ENCODE measurements at regions not wholly inside any gene's neighbourhood (a gene's known extent, or its start where the extent isn't known, plus 50 kb on each side); places are given as distances from the start of the nearest gene placed in this dataset.

GRCh38 chrX:22325096-22325495 lies 52.4 kb downstream of the CBLL2 start:
- DNase-seq = no peak

GRCh38 chrX:22329783-22330182 lies 57.1 kb downstream of the CBLL2 start:
- DNase-seq = no peak

GRCh38 chrX:22338740-22339139 lies 66.0 kb downstream of the CBLL2 start:
- DNase-seq = no peak

DNA sequence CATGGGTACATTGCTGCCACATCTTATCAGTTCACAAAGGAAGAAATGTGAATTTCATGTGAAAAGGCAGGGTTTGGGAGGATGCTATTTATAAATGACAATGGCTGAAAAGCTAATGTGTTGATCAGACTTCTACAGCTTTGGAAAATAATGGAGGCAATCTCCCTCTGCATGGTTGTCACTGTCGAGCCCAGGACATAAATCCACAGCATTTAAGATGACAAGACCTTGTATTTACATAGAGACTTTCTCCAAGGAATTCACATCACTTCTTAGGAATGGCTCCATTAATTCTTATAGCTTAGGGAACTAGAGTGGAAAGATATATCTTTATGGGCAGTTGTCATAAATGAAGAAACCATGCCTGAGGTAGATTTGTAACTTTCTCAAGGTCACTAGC lies 66.7 kb downstream of the CBLL2 start:
- DNase-seq = no peak

DNA sequence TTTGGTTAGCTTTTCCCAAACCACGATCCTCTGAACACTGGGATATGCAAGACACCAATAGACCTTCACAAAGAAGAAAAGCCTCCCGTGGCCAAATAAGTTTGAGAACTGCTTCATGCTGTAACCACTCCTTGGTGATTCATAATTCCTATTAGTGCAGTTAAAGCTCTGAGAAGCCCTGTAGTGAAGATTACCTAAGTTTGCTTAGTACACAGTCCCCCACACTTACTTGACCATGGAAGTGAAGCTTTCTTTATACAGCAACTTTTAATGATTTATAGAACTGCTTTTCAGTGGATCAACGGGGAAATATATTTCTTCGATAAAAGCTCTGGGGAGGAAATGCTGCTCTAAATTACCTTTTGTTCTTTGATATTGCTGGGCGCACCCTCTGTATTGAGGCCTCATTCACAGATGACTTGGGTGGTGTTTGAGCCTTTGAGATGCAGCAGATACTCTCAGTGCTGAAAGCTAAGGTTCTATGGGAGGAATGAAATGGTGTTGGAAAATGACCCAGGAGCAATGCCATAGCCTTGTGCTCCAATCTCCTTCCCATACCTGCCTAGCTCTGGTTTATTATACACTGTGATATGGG lies 67.4 kb downstream of the CBLL2 start:
- no peak for DNase-seq

DNA sequence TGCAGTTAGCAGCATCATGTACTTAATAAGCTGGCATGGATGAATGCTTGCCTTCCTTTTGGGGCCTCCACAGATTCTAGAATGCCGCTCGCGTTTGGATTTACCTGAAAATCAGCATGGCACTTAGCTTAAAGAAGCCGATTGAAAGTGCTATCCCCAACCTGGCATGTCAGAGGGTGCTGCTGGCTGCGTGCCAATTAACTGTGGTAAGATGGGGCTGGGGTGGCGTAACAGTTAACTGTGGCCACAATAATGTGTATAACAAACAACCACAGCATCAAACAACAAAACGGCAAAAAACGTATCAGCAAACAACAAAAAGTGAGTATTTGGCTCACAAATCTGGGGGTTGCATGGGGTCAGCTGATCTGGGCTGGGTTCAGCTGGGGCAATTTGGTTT lies 70.5 kb downstream of the CBLL2 start:
- DNase-seq = no peak

- DNase-seq = no peak
Observed at GRCh38 chrX:22345884-22346283, 73.2 kb downstream of the CBLL2 start.

DNA sequence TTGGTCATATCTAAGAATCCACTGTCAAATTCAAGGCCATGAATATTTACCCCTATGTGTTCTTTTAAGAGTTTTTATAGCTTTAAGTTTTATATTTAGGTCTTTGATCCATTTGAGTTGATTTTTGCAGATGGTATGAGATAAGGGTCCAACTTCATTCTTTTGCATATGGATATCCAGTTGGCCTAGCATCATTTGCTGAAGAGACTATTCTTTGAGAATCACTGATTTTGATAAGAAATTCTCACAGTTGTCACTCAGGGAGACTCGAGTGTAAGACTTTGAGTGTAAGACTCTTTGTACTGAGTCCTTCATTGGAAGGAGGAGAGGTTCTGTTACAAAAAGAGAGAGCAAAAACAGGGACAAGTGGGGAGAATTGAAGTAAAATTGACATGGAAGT lies 74.8 kb downstream of the CBLL2 start:
- DNase-seq = no peak

DNA sequence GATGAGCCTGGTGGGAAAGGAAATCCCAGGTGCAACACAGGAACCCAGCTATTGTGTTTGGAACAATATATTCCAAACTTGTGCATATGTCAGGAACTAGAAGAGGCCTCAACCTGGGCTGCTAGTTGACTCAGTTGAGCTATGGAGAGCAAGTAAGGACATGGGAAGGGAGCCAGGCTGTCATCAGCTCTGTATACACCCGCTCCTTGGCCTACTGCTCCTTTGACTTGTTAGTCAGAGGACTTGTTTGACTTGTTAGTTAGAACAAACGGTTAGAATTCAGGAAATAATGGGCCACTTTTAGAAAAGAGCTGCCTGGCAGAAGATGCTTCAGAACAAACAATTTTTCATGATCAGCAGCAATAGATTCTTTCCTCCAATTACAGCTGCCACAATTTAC lies 76.4 kb downstream of the CBLL2 start:
- no peak for DNase-seq

DNA sequence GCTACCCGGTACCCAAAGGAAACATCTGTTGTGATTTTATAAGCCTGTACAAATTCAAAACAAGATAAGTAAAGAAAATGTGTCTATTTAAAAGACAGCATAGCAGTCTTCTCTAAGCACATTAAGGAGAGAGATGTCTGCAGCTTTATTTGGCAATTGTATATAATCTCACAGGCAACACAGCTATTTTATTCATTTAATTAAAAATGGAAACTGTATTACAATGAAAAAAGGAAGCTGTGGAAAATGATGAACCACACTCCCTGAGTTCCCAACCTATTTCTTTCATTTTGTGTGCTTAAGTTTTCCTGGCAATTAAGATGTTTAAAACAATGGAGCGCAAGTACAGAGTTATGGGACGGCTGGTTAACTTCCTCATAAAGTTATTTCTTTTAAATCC lies 78.4 kb downstream of the CBLL2 start:
- DNase-seq = no peak

DNA sequence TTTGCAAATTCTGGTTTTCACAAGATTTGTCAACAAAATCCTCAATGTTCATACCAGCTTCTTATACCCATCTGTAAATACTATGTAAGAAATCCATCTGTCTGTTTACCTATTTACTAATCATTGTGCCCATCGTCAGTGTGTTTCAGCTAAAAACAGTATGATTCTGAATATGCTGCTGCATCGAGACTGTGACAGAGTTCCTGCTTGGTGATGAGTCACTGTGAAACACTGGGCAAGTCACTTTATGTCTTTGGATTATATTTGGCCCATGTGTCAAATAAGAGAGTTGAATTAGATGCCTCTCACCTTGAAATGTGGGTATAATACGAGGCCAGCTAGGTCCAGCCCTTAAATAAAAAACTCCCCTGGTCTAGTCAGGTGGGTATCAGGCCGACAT lies 79.3 kb downstream of the CBLL2 start:
- DNase-seq = no peak

DNA sequence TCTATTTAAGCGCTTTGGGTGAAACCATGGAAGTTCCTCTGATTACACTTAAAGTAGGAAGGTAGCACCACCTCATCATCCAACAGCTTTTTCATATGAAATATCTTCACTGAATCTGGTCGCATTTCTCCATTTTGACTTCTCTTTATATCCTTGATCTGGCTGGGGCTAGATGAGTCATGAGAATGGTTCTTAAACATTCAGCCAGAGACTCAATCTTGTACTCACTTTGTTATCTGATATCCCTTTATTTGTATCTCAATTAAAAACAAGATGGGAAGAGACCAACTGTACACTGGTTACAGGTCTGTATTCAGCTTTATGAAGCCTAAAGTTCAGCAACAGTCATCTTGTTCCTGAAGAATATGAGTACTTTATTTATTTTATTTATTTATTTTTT lies 84.9 kb downstream of the CBLL2 start:
- no peak for DNase-seq

DNA sequence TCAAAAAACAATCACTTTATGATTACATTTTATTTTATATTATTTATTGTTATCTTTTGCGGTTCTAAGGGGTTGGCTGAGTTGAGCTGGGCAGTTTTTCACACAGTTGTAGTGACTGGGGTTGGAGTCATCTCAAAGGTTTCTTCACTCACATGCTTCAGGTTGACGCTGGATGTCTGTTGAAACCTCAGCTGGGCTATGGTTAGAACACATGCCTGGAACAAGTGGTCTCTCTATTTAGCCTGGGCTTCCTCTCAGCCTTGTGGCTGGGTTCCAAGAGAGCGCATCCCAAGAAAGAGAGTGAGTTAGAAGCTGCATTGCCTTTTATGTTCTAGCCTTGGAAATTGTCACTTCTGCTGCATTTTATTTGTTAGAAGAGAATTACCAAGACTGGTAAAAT lies 87.4 kb downstream of the CBLL2 start:
- no peak for DNase-seq

- DNase-seq = no peak
Observed at GRCh38 chrX:22365460-22365859, 92.7 kb downstream of the CBLL2 start.

DNA sequence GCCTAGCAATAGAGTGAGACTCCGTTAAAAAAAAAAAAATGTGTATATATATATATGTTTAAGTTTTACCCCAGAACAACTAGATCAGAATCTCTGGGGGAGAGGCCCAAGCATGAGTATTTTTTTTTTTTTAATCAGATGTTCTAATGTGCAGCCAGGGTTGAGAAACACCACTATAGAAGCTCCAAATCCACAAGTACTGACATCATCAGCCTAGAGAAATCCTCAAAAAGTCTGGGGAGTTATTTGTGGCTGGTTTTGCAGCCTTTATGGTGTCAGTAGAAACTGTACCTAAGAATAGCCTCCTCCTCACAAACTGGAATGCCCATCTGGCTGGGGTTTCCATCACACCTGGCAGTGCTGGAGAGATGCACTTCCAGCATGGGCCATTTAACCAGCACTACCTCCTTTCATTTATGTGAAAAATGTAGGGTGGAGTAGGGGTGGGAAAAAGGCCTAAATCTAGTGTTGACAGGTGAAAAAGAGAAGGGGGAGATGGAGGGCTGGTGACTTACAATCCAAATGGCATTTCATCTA lies 93.5 kb downstream of the CBLL2 start:
- DNase-seq = no peak

- DNase-seq = peak; percentile 56 to 64
Observed at GRCh38 chrX:22366906-22367305, 94.2 kb downstream of the CBLL2 start.

DNA sequence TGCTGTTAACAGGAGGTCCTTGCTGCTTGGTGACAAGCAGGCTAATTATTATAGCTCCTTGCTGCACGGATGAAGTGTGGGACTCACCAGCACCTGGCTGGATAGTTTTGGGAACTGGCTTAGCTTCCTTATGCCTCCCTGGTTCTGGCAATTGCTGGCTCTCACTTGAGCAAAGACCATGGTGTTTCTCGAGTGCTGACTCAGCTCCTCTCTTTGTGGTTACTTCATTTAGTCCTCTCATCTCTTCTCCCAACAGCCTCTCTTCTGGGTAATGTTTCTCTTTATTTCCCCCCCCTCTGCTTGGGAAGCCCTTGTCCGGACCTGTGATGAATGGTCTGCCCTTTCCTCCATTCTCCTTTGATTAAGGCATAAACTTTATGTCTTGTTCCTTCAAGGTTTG lies 100.4 kb downstream of the CBLL2 start:
- DNase-seq = no peak

DNA sequence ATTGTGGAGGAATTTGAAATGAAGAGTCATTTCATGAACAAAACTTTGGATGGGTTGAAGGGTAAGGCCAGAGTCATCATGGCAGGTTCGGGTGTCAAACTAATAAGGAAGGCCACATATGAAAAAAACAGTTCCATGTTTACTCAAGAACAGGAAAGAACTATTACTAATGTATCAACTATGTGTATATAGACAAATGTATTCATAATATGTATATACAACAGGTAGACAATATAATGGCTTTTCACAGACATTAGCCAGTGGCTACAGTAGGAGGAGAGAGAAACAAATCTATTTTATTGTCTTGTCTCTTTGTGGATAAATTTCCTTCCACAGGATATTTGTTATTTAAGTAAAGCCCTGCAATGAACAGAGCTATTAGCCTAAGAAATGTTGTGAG lies 101.1 kb downstream of the CBLL2 start:
- no peak for DNase-seq

GRCh38 chrX:22376369-22376768 lies 103.7 kb downstream of the CBLL2 start:
- no peak for DNase-seq

DNA sequence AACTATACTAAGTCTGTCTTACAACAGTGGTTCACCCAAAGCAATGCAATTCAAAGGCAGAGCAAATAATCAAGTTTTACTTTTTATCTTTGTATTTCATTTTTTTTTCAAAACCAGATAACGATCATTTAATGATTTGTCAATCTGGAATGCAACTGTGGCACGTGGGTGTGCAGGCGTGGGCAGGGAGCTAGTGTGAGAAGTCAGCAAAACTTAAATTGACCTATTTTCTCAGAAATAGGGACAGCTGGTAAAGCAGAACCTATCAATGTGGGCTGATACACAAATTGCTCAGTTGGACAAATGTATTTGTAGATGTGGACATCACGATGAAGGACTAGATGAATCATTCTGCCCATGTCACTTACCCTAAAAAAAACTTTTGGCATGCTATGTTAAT lies 105.6 kb downstream of the CBLL2 start:
- DNase-seq = no peak

GRCh38 chrX:22383988-22384387 lies 111.3 kb downstream of the CBLL2 start:
- no peak for DNase-seq

GRCh38 chrX:22389556-22390179 lies 117.0 kb downstream of the CBLL2 start:
- DNase-seq = peak in 1 of 2 experiments; percentile 16

GRCh38 chrX:22392133-22392948 lies 119.6 kb downstream of the CBLL2 start:
- DNase-seq = no peak

DNA sequence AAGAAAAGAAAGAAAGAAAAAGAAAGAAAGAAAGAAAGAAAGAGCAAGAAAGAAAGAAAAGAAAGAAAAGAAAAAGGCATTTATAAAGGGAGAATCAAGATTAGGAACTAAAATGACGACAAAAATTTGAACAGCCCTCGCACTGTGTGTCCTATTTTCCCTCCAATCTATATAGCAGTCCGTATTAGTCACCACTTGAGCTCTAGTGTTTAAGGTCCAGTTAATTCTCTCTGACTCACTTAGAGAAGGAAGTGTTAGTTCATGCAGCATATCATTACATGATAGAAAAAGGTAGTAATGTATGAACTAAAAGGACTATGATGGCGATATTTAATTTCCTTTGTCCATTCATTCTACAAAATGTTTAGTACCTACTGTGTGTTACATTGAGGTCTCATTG lies 122.7 kb downstream of the CBLL2 start:
- no peak for DNase-seq
